K562 (cell line): ENCODE measurements at regions not wholly inside any gene's neighbourhood (a gene's known extent, or its start where the extent isn't known, plus 50 kb on each side); places are given as distances from the start of the nearest gene placed in this dataset.

Experiments used
- ATAC-seq: fragments of 200-7000 bp; cut with Tn5 transposase; 3 replicates; pipeline ENCODE4 v1.9.1; 2020; ENCODE audit warnings: moderate library complexity
- BruUV-seq: library from RNA; stranded (reverse); fragments of 400-500 nt; replicated peaks from 2 replicates; lab custom pipeline; 2021; lab: Mats Ljungman, UMichigan
- CTCF ChIA-PET: fragments of 300-600 bp; formaldehyde crosslinking; extraction: SDS; loops from one replicate; lab custom pipeline; 2021; ENCODE audit warnings: low intra/inter-chr PET ratio; lab: Yijun Ruan, JAX
- POLR2A ChIA-PET: fragments of 300-600, 350-650 bp; sonication (Branson Sonifier 250); formaldehyde crosslinking; extraction: SDS; loops from one replicate; lab custom pipeline; 2021; ENCODE audit warnings: antibody characterized with exemption, inconsistent platforms; lab: Yijun Ruan, JAX
- DNase-seq, 4 experiments: peaks; one replicate each; pipeline versions ENCODE4 v3.0.0 to v3.0.0-alpha.2; 2011 to 2018; ENCODE audit warnings: low spot score in 3 of 4, mixed read lengths in 3 of 4; ENCODE audit errors: extremely low read depth in 1 of 4
- FAIRE-seq: peaks from 2 replicates; lab custom pipeline; 2011; peaks lifted over from hg19 to GRCh38; lab: Jason Lieb, UNC
- H2AFZ ChIP-seq: 2 replicates; pipeline ENCODE4 v1.6.0; 2011; ENCODE audit warnings: low read depth, low read length, control low read depth, inconsistent platforms
- H3K27ac ChIP-seq: fragments of 200-600 bp; 3 replicates; pipeline ENCODE4 v1.8.0; 2011; ENCODE audit warnings: low read depth, mild to moderate bottlenecking, control low read depth, inconsistent platforms, low read length, moderate library complexity, mixed read lengths; ENCODE audit errors: extremely low read depth
- H3K27me3 ChIP-seq, 2 experiments: fragments of 300-600 bp in 1 of 2; 2 replicates in 1 of 2; 3 replicates in 1 of 2; pipeline versions ENCODE4 v1.6.0 to v1.8.0; 2011; ENCODE audit warnings: inconsistent platforms in 2 of 2, low read length in 2 of 2, mild to moderate bottlenecking in 1 of 2, mixed read lengths in 1 of 2, moderate library complexity in 1 of 2; ENCODE audit not compliant: control insufficient read depth in 2 of 2, insufficient read depth in 2 of 2
- H3K36me3 ChIP-seq: fragments of 300-600 bp; 3 replicates; pipeline ENCODE4 v1.8.0; 2011; ENCODE audit warnings: mild to moderate bottlenecking, low read length, inconsistent platforms; ENCODE audit not compliant: control insufficient read depth, insufficient read depth
- H3K4me1 ChIP-seq, 2 experiments: fragments of 200-600 bp in 1 of 2; replicated peaks in 1 of 2; 2 replicates in 1 of 2; 3 replicates in 1 of 2; pipeline versions ENCODE4 v1.5.1 to v1.8.0; 2011; ENCODE audit warnings: inconsistent platforms in 2 of 2, low read length in 2 of 2, mild to moderate bottlenecking in 1 of 2, mixed read lengths in 1 of 2, moderate library complexity in 1 of 2; ENCODE audit not compliant: control insufficient read depth in 2 of 2, insufficient read depth in 2 of 2
- H3K4me2 ChIP-seq: 2 replicates; pipeline ENCODE4 v1.6.1; 2011; ENCODE audit warnings: low read length, control low read depth, inconsistent platforms, mixed read lengths; ENCODE audit not compliant: insufficient read depth
- H3K4me3 ChIP-seq: fragments of 200-600 bp; sonication (generic), shearing (Covaris generic); 2 replicates; pipeline ENCODE4 v1.5.1; 2016; ENCODE audit warnings: control low read depth, inconsistent platforms
- H3K79me2 ChIP-seq: fragments of 200-600 bp; 3 replicates; pipeline ENCODE4 v1.8.0; 2011; ENCODE audit warnings: low read length, inconsistent platforms; ENCODE audit not compliant: control insufficient read depth, insufficient read depth
- H3K9ac ChIP-seq, 2 experiments: 2 replicates each; pipeline versions ENCODE4 v1.6.0 to v1.6.1; 2011; ENCODE audit warnings: low read depth in 2 of 2, low read length in 2 of 2, control low read depth in 1 of 2, inconsistent platforms in 1 of 2, mild to moderate bottlenecking in 1 of 2, mixed read lengths in 1 of 2; ENCODE audit not compliant: insufficient read depth in 1 of 2
- H3K9me1 ChIP-seq: one replicate; pipeline ENCODE4 v1.6.0; 2011; ENCODE audit warnings: inconsistent platforms, mild to moderate bottlenecking, low read length, moderate library complexity; ENCODE audit not compliant: control insufficient read depth, insufficient read depth
- H3K9me3 ChIP-seq: replicated peaks from 2 replicates; pipeline ENCODE4 v1.5.1; 2011; ENCODE audit warnings: low read depth, low read length, inconsistent platforms; ENCODE audit not compliant: control insufficient read depth, insufficient read depth
- H4K20me1 ChIP-seq: replicated peaks from 2 replicates; pipeline ENCODE4 v1.6.1; 2011; ENCODE audit warnings: low read length, inconsistent platforms, mixed read lengths; ENCODE audit not compliant: control insufficient read depth, insufficient read depth
- CEBPG ChIP-seq, 3 experiments: fragments of 200-800 bp in 1 of 3; sonication (Bioruptor generic) in 1 of 3; sonication (generic) in 1 of 3; formaldehyde crosslinking in 1 of 3; IDR thresholded peaks in 2 of 3; conservative IDR thresholded peaks in 1 of 3; 2 replicates each; pipeline versions ENCODE4 v1.6.1 to v1.8.0; 2016 to 2022; ENCODE audit warnings: missing compliant biosample characterization in 2 of 3, missing genetic modification characterization in 2 of 3, mild to moderate bottlenecking in 1 of 3, missing genetic modification reagents in 1 of 3
- KDM2B ChIP-seq: fragments of 250-450 bp; sonication (Bioruptor Pico); IDR thresholded peaks from 2 replicates; pipeline ENCODE4 v1.8.0; 2021; ENCODE audit warnings: mild to moderate bottlenecking, moderate library complexity
- MCM3 ChIP-seq: fragments of 450-650 bp; IDR thresholded peaks from 2 replicates; pipeline ENCODE4 v1.6.1; 2016
- MCM5 ChIP-seq: fragments of 450-650 bp; IDR thresholded peaks from 2 replicates; pipeline ENCODE4 v1.6.1; 2016; ENCODE audit warnings: low read depth
- NR2C1 ChIP-seq, 2 experiments: fragments of 450-650 bp; IDR thresholded peaks; 2 replicates each; pipeline ENCODE4 v1.6.1; 2017; ENCODE audit warnings: mild to moderate bottlenecking in 2 of 2, antibody characterized with exemption in 1 of 2, inconsistent platforms in 1 of 2, missing compliant biosample characterization in 1 of 2, missing genetic modification characterization in 1 of 2
- OTX1 ChIP-seq: fragments of 450-650 bp; formaldehyde crosslinking; IDR thresholded peaks from 2 replicates; pipeline ENCODE4 v1.4.0; 2022; ENCODE audit warnings: mild to moderate bottlenecking
- RBM25 ChIP-seq: fragments of 200-400 bp; formaldehyde crosslinking; IDR thresholded peaks from 2 replicates; pipeline ENCODE4 v1.6.1; 2018; ENCODE audit warnings: low read length, low read depth, moderate library complexity; ENCODE audit not compliant: severe bottlenecking
- SRSF3 ChIP-seq: fragments of 200-400 bp; formaldehyde crosslinking; IDR thresholded peaks from 2 replicates; pipeline ENCODE4 v1.6.1; 2016; ENCODE audit warnings: mild to moderate bottlenecking, low read length, moderate library complexity; ENCODE audit not compliant: insufficient read depth
- XRCC4 ChIP-seq: IDR thresholded peaks from one replicate; pipeline ENCODE4 v1.6.1; 2011; ENCODE audit not compliant: insufficient read depth, insufficient read length; ENCODE audit errors: extremely low read depth
- ZNF263 ChIP-seq: sonication (generic); formaldehyde crosslinking; IDR thresholded peaks from 2 replicates; pipeline ENCODE4 v1.8.0; 2022; ENCODE audit warnings: mild to moderate bottlenecking, missing genetic modification reagents, borderline replicate concordance
- ZNF830 ChIP-seq: fragments of 250-450 bp; sonication (Bioruptor Pico); IDR thresholded peaks from 2 replicates; pipeline ENCODE4 v1.5.0; 2021; ENCODE audit warnings: mild to moderate bottlenecking
- WGBS: fragments of 100-300 bp; shearing (Covaris generic); methylation state at CpG from one replicate; pipeline ENCODE4 v1.1.6; 2016; ENCODE audit warnings: low coverage, mixed read lengths; ENCODE audit not compliant: insufficient coverage; ENCODE audit errors: missing lambda C conversion rate; 5-methylcytosine and 5-hydroxymethylcytosine counted together
- in situ Hi-C: fragments of 300-500 bp; cut with MboI; formaldehyde crosslinking; loops from 4 replicates; pipeline ENCODE4 v1.15.0; 2018; ENCODE audit warnings: inconsistent platforms, mixed read lengths
- intact Hi-C: fragments of 100-400 bp; cut with micrococcal nuclease; formaldehyde crosslinking; loops from 2 replicates; pipeline ENCODE4 v1.14.2; 2022
- TF ChIP-seq, protein P1 (sequence below): fragments of 250-450 bp; sonication (Bioruptor Pico); IDR thresholded peaks from 2 replicates; pipeline ENCODE4 v1.5.0; 2021
- TF ChIP-seq, protein P2 (sequence below): fragments of 250-450 bp; sonication (Bioruptor Pico); IDR thresholded peaks from 2 replicates; pipeline ENCODE4 v1.5.1; 2021; ENCODE audit warnings: mild to moderate bottlenecking
- TF ChIP-seq, protein P3 (sequence below): fragments of 450-650 bp; conservative IDR thresholded peaks from 2 replicates; pipeline ENCODE4 v1.6.1; 2016; ENCODE audit warnings: missing genetic modification characterization, low read depth, mild to moderate bottlenecking, missing compliant biosample characterization, moderate library complexity

DNA sequence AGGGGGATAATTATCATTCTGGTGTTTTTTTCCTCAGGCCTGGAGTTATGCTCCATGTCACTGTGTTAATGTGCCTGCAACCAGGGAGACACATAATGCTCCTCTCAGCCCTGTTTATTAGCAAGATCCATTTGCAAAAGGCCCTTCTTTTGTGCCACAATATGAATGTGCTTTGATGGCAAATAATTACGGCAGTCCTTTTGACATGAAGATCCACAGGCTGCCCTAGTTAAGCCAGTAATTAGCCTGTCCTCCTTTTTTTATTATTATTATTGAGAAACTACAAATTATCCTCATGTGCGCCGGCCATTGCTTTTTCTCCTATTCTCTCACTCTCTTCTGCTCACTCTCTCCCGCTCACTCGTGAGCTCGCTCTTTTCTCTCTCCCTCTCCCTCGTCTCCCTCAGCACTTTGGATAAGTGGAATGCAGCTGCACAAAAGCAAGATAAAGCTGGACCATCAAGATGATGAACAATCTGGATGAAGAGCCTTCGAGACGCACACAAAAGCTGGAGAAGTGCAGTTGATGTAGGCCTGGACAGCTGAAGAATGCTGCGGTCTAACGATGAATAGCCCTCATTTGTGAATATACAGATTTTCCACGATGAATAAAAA lies 762.3 kb downstream of the BCL11A start (continued):
- TF ChIP-seq CEBPG (CRISPR knock-in tag; IDR thresholded peaks at IDR 0.05) (no peak), CEBPG (tag; conservative IDR thresholded peaks at IDR 0.05 in 1 of 2, IDR thresholded peaks at IDR 0.05 in 1 of 2) (no peak), XRCC4 (no peak)

DNA sequence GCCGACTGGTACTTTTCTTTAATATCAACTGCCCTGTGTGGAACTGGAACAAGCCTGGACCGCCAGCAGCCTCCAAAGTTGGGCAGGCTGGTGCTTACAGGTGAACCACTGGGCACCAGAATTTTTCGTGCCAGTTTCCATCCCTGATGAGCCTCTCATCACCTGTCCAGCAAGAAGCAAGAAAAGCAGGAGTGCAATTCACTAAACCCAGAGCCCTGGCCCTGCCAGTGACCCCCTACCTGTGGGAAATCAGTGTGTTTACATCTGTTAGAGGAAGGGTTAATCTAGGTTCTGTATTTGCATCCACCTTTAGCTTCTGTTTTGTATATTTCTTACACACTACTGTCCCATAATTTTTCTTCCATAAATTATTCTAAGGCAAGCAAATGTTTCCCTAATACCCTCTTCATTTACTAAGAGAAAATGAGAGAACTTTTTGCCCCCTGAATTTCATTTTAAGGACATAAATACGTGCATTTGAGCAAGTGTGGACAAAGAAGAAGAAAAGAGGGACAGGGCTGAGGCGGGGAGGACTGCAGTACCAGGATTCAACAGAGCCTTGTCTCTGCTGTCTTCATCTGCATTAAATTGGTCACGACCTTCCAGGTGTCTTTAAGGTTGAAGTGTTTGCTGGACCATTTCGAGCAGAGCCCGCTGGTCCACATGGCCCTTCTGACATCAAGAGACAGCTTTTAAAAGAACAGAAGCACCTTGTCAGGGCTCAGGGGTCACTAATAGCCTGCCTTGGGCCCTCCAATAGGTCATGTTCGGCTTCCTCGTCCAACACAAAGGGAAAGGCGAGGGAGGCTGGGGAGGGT lies 763.1 kb downstream of the BCL11A start:
- Histone ChIP-seq H3K4me3 (no peak overlapping the region), H3K4me2 (no peak overlapping the region), H3K9me1 (no peaks in the 10 kb centered on the region), H3K9me3 (no peaks in the 10 kb centered on the region), H3K36me3 (no peaks in the 10 kb centered on the region), H2AFZ (no peak overlapping the region), H3K27me3 (no peaks in the 10 kb centered on the region), H3K27ac (no peak overlapping the region), H3K79me2 (no peaks in the 10 kb centered on the region), H3K4me1 (no peaks in the 10 kb centered on the region), H3K9ac (no peak overlapping the region), H4K20me1 (no peaks in the 10 kb centered on the region)
- no TSS peak for BruUV-seq
- no peak for FAIRE-seq
- DNase-seq = no peak
- WGBS = 0% methylated on average over 11 of the region's 11 CpGs
- intact Hi-C loops (no loop called here), in situ Hi-C loops (no loop called here)
- ChIA-PET POLR2A (no interaction called here), CTCF (no interaction called here)
- no peak for ATAC-seq
- TF ChIP-seq, protein P1, sequence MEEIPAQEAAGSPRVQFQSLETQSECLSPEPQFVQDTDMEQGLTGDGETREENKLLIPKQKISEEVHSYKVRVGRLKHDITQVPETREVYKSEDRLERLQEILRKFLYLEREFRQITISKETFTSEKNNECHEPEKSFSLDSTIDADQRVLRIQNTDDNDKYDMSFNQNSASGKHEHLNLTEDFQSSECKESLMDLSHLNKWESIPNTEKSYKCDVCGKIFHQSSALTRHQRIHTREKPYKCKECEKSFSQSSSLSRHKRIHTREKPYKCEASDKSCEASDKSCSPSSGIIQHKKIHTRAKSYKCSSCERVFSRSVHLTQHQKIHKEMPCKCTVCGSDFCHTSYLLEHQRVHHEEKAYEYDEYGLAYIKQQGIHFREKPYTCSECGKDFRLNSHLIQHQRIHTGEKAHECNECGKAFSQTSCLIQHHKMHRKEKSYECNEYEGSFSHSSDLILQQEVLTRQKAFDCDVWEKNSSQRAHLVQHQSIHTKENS (CRISPR knock-in tag) = no peak
- TF ChIP-seq SRSF3 (no peak), NR2C1 (IDR thresholded peaks at IDR 0.05) (no peak), NR2C1 (tag; IDR thresholded peaks at IDR 0.05) (no peak), KDM2B (no peak), OTX1 (no peak), CEBPG (CRISPR knock-in tag; IDR thresholded peaks at IDR 0.05) (no peak), CEBPG (tag; conservative IDR thresholded peaks at IDR 0.05 in 1 of 2, IDR thresholded peaks at IDR 0.05 in 1 of 2) (no peak), MCM5 (no peak), ZNF263 (no peak), ZNF830 (CRISPR knock-in tag) (no peak), RBM25 (no peak), MCM3 (no peak)
- TF ChIP-seq, protein P2, sequence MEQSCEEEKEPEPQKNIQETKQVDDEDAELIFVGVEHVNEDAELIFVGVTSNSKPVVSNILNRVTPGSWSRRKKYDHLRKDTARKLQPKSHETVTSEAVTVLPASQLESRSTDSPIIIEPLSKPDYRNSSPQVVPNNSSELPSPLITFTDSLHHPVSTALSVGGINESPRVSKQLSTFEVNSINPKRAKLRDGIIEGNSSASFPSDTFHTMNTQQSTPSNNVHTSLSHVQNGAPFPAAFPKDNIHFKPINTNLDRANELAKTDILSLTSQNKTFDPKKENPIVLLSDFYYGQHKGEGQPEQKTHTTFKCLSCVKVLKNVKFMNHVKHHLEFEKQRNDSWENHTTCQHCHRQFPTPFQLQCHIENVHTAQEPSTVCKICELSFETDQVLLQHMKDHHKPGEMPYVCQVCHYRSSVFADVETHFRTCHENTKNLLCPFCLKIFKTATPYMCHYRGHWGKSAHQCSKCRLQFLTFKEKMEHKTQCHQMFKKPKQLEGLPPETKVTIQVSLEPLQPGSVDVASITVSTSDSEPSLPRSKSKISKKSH = no peak
- TF ChIP-seq, protein P3, sequence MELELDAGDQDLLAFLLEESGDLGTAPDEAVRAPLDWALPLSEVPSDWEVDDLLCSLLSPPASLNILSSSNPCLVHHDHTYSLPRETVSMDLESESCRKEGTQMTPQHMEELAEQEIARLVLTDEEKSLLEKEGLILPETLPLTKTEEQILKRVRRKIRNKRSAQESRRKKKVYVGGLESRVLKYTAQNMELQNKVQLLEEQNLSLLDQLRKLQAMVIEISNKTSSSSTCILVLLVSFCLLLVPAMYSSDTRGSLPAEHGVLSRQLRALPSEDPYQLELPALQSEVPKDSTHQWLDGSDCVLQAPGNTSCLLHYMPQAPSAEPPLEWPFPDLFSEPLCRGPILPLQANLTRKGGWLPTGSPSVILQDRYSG = no peak
